H1 (cell line): ENCODE measurements at regions not wholly inside any gene's neighbourhood (a gene's known extent, or its start where the extent isn't known, plus 50 kb on each side); places are given as distances from the start of the nearest gene placed in this dataset.

Experiments used
- CTCF ChIA-PET: fragments of 300-600 bp; sonication (Branson Sonifier 250); formaldehyde crosslinking; loops from one replicate; lab custom pipeline; 2021; ENCODE audit not compliant: partially characterized antibody; lab: Charles Lee
- POLR2A ChIA-PET: fragments of 300-600 bp; sonication (Branson Sonifier 250); formaldehyde crosslinking; loops from one replicate; lab custom pipeline; 2021; ENCODE audit warnings: inconsistent platforms; ENCODE audit not compliant: partially characterized antibody; lab: Charles Lee
- DNase-seq, 2 experiments: peaks; one replicate each; pipeline versions ENCODE4 v3.0.0 to v3.0.0-alpha.2; 2010 to 2022; ENCODE audit warnings: low spot score in 2 of 2, low read depth in 1 of 2, mixed read lengths in 1 of 2
- FAIRE-seq: peaks from 2 replicates; lab custom pipeline; 2011; peaks lifted over from hg19 to GRCh38; lab: Jason Lieb, UNC
- H2AFZ ChIP-seq: 2 replicates; pipeline ENCODE4 v1.8.1; 2012; ENCODE audit warnings: low read length, inconsistent platforms
- H2AK5ac ChIP-seq: 2 replicates; pipeline ENCODE4 v1.6.1; 2013; ENCODE audit warnings: low read depth, low read length
- H2BK120ac ChIP-seq: replicated peaks from 2 replicates; pipeline ENCODE3; 2013; ENCODE audit warnings: low read depth, low read length, inconsistent platforms
- H2BK12ac ChIP-seq: 2 replicates; pipeline ENCODE4 v1.6.1; 2013; ENCODE audit warnings: low read depth, low read length
- H2BK15ac ChIP-seq: 2 replicates; pipeline ENCODE4 v1.6.1; 2013; ENCODE audit warnings: low read length
- H2BK20ac ChIP-seq: 2 replicates; pipeline ENCODE4 v1.6.1; 2013; ENCODE audit warnings: low read length
- H2BK5ac ChIP-seq: 2 replicates; pipeline ENCODE4 v1.6.1; 2013; ENCODE audit warnings: low read depth, low read length
- H3K14ac ChIP-seq: 2 replicates; pipeline ENCODE4 v1.6.1; 2013; ENCODE audit warnings: inconsistent platforms; ENCODE audit not compliant: insufficient read length
- H3K18ac ChIP-seq: 2 replicates; pipeline ENCODE4 v1.6.1; 2013; ENCODE audit warnings: low read length; ENCODE audit errors: extremely low read depth
- H3K23ac ChIP-seq: 2 replicates; pipeline ENCODE4 v1.6.1; 2013; ENCODE audit warnings: inconsistent platforms; ENCODE audit not compliant: insufficient read length
- H3K23me2 ChIP-seq: 2 replicates; pipeline ENCODE4 v1.6.1; 2013; ENCODE audit warnings: low read depth, low read length
- H3K27ac ChIP-seq: 2 replicates; pipeline ENCODE4 v1.6.1; 2011; ENCODE audit warnings: low read depth, low read length, inconsistent platforms
- H3K27me3 ChIP-seq, 4 experiments: replicated peaks in 1 of 4; 1 replicate in 1 of 4; 2 replicates in 3 of 4; pipeline versions ENCODE4 v1.6.1 to v1.8.1; 2011 to 2013; ENCODE audit warnings: low read length in 3 of 4, mild to moderate bottlenecking in 3 of 4, inconsistent platforms in 2 of 4, mixed read lengths in 2 of 4, moderate library complexity in 1 of 4; ENCODE audit not compliant: control insufficient read depth in 3 of 4, insufficient read depth in 3 of 4; ENCODE audit errors: extremely low read depth in 1 of 4
- H3K36me3 ChIP-seq, 4 experiments: 2 replicates each; pipeline versions ENCODE4 v1.6.1 to v1.8.1; 2011 to 2013; ENCODE audit warnings: mild to moderate bottlenecking in 4 of 4, low read length in 3 of 4, moderate library complexity in 2 of 4, control low read depth in 1 of 4, inconsistent platforms in 1 of 4; ENCODE audit not compliant: insufficient read depth in 4 of 4, control insufficient read depth in 2 of 4
- H3K4ac ChIP-seq: replicated peaks from 2 replicates; pipeline ENCODE3; 2013; ENCODE audit warnings: low read length, low read depth, mixed read lengths, inconsistent platforms; ENCODE audit not compliant: insufficient read length
- H3K4me1 ChIP-seq, 4 experiments: replicated peaks in 1 of 4; 1 replicate in 1 of 4; 2 replicates in 3 of 4; pipeline versions ENCODE4 v1.6.1 to v1.8.1; 2011 to 2013; ENCODE audit warnings: low read length in 3 of 4, inconsistent platforms in 2 of 4, mixed read lengths in 1 of 4; ENCODE audit not compliant: insufficient read depth in 4 of 4, control insufficient read depth in 3 of 4
- H3K4me2 ChIP-seq, 2 experiments: 2 replicates each; pipeline versions ENCODE4 v1.6.1 to v1.8.1; 2011 to 2013; ENCODE audit warnings: low read depth in 2 of 2, low read length in 2 of 2, control low read depth in 1 of 2, inconsistent platforms in 1 of 2, mild to moderate bottlenecking in 1 of 2; ENCODE audit not compliant: insufficient read depth in 1 of 2
- H3K4me3 ChIP-seq, 4 experiments: fragments of 200-600, 300-600 bp in 1 of 4; sonication (generic), shearing (Covaris generic), sonication (Bioruptor Twin) in 1 of 4; 2 replicates each; pipeline versions ENCODE4 v1.5.1 to v1.8.1; 2011 to 2016; ENCODE audit warnings: low read length in 4 of 4, low read depth in 3 of 4, control low read depth in 2 of 4, inconsistent platforms in 2 of 4, mild to moderate bottlenecking in 2 of 4, mixed read lengths in 1 of 4, moderate library complexity in 1 of 4; ENCODE audit not compliant: insufficient read depth in 2 of 4; ENCODE audit errors: extremely low read depth in 1 of 4
- H3K56ac ChIP-seq: replicated peaks from 2 replicates; pipeline ENCODE3; 2013; ENCODE audit warnings: low read depth, mild to moderate bottlenecking, mixed read lengths, low read length, inconsistent platforms; ENCODE audit not compliant: insufficient read length
- H3K79me1 ChIP-seq: 2 replicates; pipeline ENCODE4 v1.6.1; 2013; ENCODE audit warnings: low read depth, low read length, control low read depth
- H3K79me2 ChIP-seq, 2 experiments: 2 replicates each; pipeline versions ENCODE4 v1.6.1 to v1.8.1; 2012 to 2013; ENCODE audit warnings: low read length in 2 of 2, mild to moderate bottlenecking in 2 of 2, inconsistent platforms in 1 of 2; ENCODE audit not compliant: insufficient read depth in 2 of 2, control insufficient read depth in 1 of 2
- H3K9ac ChIP-seq, 4 experiments: replicated peaks in 1 of 4; 1 replicate in 1 of 4; 2 replicates in 3 of 4; pipeline versions ENCODE4 v1.6.1 to v1.8.1; 2011 to 2013; ENCODE audit warnings: low read depth in 3 of 4, low read length in 3 of 4, control low read depth in 2 of 4, mild to moderate bottlenecking in 2 of 4, moderate library complexity in 2 of 4, inconsistent platforms in 1 of 4; ENCODE audit errors: extremely low read depth in 1 of 4
- H3K9me3 ChIP-seq, 2 experiments: 2 replicates each; pipeline versions ENCODE4 v1.6.1 to v1.8.1; 2012 to 2013; ENCODE audit warnings: mild to moderate bottlenecking in 2 of 2, moderate library complexity in 2 of 2, control low read depth in 1 of 2, inconsistent platforms in 1 of 2, low read depth in 1 of 2, low read length in 1 of 2, mixed read lengths in 1 of 2; ENCODE audit not compliant: insufficient read depth in 2 of 2
- H4K20me1 ChIP-seq, 2 experiments: replicated peaks in 1 of 2; 2 replicates each; pipeline versions ENCODE3 to v1.8.1; 2011 to 2013; ENCODE audit warnings: inconsistent platforms in 2 of 2, low read length in 2 of 2, mild to moderate bottlenecking in 1 of 2; ENCODE audit not compliant: insufficient read depth in 2 of 2, control insufficient read depth in 1 of 2
- H4K5ac ChIP-seq: 2 replicates; pipeline ENCODE4 v1.6.1; 2013; ENCODE audit warnings: low read length, low read depth, mixed read lengths, inconsistent platforms; ENCODE audit not compliant: insufficient read length
- H4K8ac ChIP-seq: 2 replicates; pipeline ENCODE4 v1.8.0; 2013; ENCODE audit warnings: mild to moderate bottlenecking, moderate library complexity, low read length, inconsistent platforms; ENCODE audit not compliant: insufficient read depth; ENCODE audit errors: extremely low read depth
- H4K91ac ChIP-seq: replicated peaks from 2 replicates; pipeline ENCODE3; 2013; ENCODE audit warnings: low read length, mixed read lengths, inconsistent platforms; ENCODE audit not compliant: insufficient read length
- CTCF ChIP-seq, 3 experiments: IDR thresholded peaks; 1 replicate in 2 of 3; 2 replicates in 1 of 3; pipeline versions ENCODE4 v1.5.1 to v1.6.1; 2011; ENCODE audit warnings: low read length in 3 of 3, mild to moderate bottlenecking in 3 of 3, inconsistent platforms in 2 of 3, low read depth in 1 of 3, moderate library complexity in 1 of 3; ENCODE audit not compliant: insufficient read depth in 1 of 3; ENCODE audit errors: control extremely low read depth in 1 of 3
- PHF8 ChIP-seq: fragments of 200-600 bp; sonication (generic); conservative IDR thresholded peaks from 2 replicates; pipeline ENCODE4 v1.7.1; 2012; ENCODE audit warnings: low read depth, mild to moderate bottlenecking, inconsistent platforms, low read length, moderate library complexity
- WGBS, 2 experiments: shearing (Covaris generic) in 1 of 2; methylation state at CpG; one replicate each; pipeline versions ENCODE4 v1.1.6 to v1.1.7; 2013 to 2015; ENCODE audit warnings: low lambda C conversion rate in 2 of 2, mixed read lengths in 2 of 2, inconsistent platforms in 1 of 2, low coverage in 1 of 2, missing lambda C conversion rate in 1 of 2; ENCODE audit not compliant: insufficient replicate concordance in 2 of 2, insufficient coverage in 1 of 2, insufficient read length in 1 of 2; ENCODE audit errors: extremely low coverage in 1 of 2, missing lambda C conversion rate in 1 of 2; 5-methylcytosine and 5-hydroxymethylcytosine counted together

- TF ChIP-seq CTCF (IDR thresholded peaks at IDR 0.05; ENCODE audit: control extremely low read depth in 1 of 3, insufficient read depth in 1 of 3, low read depth in 1 of 3, low read length in 3 of 3) (no peak), PHF8 (no peak)
- TF ChIP-seq, all 59 proteins: peak for 0
- no peak overlapping the region for H3K4me2 ChIP-seq
- no peak overlapping the region for H3K14ac ChIP-seq
- H2BK20ac ChIP-seq = no peak overlapping the region
- no peak overlapping the region for H3K18ac ChIP-seq
- no peak overlapping the region for H4K5ac ChIP-seq
- H2BK5ac ChIP-seq = no peak overlapping the region
- H4K20me1 ChIP-seq = no peaks in the 10 kb centered on the region
- WGBS, 2 experiments = 84% methylated on average over 7 of the region's 7 CpGs; no CpG with 5 or more reads in 1 of the 2 experiments
- no peak overlapping the region for H2BK120ac ChIP-seq
- POLR2A ChIA-PET = no interaction called here
- no peak overlapping the region for H3K4me3 ChIP-seq
- H3K56ac ChIP-seq = no peak overlapping the region
- no peaks in the 10 kb centered on the region for H3K23me2 ChIP-seq
- H3K79me2 ChIP-seq = no peaks in the 10 kb centered on the region
- peaks cover 0 to 6% (median 2%) of the 10 kb centered on the region in 4 experiments; a peak in 3 of 7 replicates for H3K4me1 ChIP-seq
- H4K91ac ChIP-seq = no peak overlapping the region
- FAIRE-seq (no peak), DNase-seq (no peak)
- no peaks in the 10 kb centered on the region for H3K79me1 ChIP-seq
- H3K27ac ChIP-seq = no peak overlapping the region
- H2AK5ac ChIP-seq = no peak overlapping the region
- no peak overlapping the region for H2BK12ac ChIP-seq
- no peak overlapping the region for H3K23ac ChIP-seq
- H3K4ac ChIP-seq = no peak overlapping the region
- no peak overlapping the region for H4K8ac ChIP-seq
- no peaks in the 10 kb centered on the region for H3K9me3 ChIP-seq
- H2BK15ac ChIP-seq = no peak overlapping the region
- H3K9ac ChIP-seq = no peak overlapping the region
- CTCF ChIA-PET = no interaction called here
- no peaks in the 10 kb centered on the region for H3K27me3 ChIP-seq
- H3K36me3 ChIP-seq = no peaks in the 10 kb centered on the region
- 0 out of 2 replicates have a peak overlapping the region, but pooled peaks have one; percentile 23 for H2AFZ ChIP-seq
Observed at GRCh38 chr4:176484301-176484984, 164.7 kb downstream of the SPCS3 start.
